22Rv1 (cell line): ENCODE measurements at regions not wholly inside any gene's neighbourhood (a gene's known extent, or its start where the extent isn't known, plus 50 kb on each side); places are given as distances from the start of the nearest gene placed in this dataset.

ENCODE experiments used
- H3K27ac ChIP-seq: fragments of 450-650 bp; 2 replicates; pipeline ENCODE4 v1.5.1; 2017
- ZFX ChIP-seq: fragments of 450-650 bp; IDR thresholded peaks from 2 replicates; pipeline ENCODE4 v1.6.1; 2017; ENCODE audit warnings: antibody characterized with exemption, borderline replicate concordance
- TF ChIP-seq, protein P1 (sequence below): fragments of 450-650 bp; IDR thresholded peaks from 2 replicates; pipeline ENCODE4 v1.5.1; 2017; ENCODE audit warnings: mild to moderate bottlenecking

DNA sequence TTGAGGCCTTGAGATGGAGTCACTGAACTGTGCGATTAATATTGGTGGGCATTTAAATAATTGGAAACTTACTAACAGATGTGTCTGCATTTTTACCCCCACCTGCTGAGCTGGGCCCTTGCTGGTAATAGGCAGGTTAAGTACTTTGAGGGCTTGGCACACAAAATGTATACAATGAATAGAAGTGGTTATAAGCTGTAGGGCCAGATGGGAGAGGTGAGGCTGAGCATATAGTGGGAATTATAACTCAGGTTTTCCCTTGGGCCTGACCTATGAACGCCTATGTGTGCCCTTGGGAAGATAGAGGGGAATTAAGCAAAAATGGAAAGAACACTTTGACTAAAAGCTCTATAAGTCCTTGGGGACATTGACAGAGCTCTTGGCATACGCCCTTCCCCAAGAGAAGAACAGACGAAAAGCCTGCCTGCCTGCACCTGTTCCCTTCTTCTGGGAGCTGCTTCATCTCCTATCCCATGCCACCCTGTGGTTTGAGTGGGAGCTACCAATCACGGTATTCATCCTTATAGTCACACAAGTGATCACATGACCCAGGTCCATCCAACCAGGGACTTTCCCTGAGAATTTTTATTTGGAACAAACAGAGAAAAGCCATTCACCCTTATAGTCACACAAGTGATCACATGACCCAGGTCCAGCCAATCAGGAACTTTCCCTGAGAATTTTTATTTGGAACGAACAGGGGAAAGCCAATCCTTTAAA, 260.7 kb upstream of the CSF3R start:
- H3K27ac ChIP-seq: no peak overlapping the region
- no peak for TF ChIP-seq ZFX
- TF ChIP-seq, protein P1, sequence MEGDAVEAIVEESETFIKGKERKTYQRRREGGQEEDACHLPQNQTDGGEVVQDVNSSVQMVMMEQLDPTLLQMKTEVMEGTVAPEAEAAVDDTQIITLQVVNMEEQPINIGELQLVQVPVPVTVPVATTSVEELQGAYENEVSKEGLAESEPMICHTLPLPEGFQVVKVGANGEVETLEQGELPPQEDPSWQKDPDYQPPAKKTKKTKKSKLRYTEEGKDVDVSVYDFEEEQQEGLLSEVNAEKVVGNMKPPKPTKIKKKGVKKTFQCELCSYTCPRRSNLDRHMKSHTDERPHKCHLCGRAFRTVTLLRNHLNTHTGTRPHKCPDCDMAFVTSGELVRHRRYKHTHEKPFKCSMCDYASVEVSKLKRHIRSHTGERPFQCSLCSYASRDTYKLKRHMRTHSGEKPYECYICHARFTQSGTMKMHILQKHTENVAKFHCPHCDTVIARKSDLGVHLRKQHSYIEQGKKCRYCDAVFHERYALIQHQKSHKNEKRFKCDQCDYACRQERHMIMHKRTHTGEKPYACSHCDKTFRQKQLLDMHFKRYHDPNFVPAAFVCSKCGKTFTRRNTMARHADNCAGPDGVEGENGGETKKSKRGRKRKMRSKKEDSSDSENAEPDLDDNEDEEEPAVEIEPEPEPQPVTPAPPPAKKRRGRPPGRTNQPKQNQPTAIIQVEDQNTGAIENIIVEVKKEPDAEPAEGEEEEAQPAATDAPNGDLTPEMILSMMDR: no peak

DNA sequence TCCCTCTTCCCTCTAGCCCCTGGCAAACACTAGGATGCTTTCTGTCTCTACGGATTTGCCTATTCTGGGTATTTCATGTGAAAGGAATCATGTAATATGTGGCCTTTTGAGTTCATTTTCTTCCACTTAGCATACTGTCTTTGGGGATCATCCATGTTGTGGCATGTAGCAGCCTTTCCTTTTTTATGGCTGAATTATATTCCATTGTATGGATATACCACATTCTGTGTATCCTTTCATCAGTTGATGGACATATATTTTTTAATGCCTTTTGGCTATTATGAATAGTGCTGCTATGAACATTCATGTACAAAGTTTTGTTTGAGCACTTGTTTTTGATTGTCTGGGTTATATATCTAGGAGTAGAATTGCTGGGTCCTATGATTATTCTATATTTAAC, 258.4 kb upstream of the CSF3R start:
- no peak overlapping the region for H3K27ac ChIP-seq
- no peak for TF ChIP-seq ZFX
- TF ChIP-seq, protein P1: no peak

DNA sequence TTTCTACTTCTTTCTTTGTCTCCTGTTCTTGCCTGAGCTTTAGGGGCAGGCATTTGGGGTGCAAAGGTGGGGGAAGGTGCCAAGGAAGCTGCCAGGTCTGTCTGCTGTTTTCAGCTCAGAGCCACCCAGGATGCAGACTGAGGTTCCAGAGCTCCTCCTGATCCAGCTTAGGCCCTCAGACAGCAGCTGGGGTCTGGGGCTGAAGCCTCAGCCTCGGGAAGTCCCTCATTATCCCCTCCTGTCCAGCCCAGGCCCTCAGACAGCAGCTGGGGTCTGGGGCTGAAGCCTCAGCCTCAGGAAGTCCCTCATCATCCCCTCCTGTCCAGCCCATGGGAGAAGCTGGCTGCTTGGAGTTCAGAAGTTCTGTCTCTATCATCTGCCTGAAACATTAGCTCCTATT, 257.7 kb upstream of the CSF3R start:
- no peak overlapping the region for H3K27ac ChIP-seq
- no peak for TF ChIP-seq ZFX
- TF ChIP-seq, protein P1: no peak

DNA sequence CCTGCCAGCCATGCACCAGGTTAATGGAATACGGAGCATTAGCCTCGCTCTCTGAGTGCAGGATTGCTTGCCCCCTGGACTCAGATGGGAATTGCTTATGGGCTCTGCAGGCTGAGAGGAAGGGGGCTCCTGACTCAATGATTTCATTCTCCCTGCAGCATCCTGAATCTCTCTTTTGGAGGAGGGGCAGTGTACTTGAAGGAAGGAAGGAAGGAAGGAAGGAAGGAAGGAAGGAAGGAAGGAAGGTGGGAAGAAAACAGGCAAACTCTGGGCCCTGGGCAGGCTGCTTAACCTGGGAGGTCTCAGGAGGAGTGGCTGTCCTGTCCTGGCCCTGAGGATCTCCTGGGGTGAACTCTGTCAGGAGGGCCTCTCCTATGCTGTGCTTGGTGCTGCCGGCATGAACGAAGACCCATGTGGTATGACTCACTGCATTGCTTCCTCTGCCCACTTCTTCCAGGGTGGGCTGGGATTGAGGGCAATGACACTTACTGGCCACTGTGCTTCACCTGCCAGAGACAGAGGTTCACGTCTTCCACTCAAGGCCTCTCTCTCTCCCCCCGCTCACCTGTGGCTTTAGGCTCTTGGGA, 257.1 kb upstream of the CSF3R start:
- no peak overlapping the region for H3K27ac ChIP-seq

DNA sequence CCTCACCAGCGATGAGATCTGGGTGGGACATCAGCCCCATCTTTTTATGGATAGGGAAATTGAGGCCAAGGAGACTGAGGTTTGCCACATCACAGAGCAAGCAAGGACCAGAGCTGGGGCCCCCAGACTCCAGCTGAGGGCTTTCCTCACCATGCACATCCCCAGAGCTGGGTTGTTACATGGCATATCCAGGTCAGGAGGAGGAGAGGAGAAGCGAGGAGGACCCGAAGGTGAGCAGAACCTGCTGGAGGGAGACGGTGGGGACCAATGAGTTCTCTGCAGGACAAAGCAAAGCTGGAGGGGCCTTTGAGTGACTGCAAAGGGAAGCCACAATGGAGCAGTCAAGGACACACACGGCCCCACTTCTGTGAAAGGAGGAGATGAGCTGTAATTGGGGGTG, 255.5 kb upstream of the CSF3R start:
- no peak for TF ChIP-seq ZFX
- TF ChIP-seq, protein P1: no peak
- H3K27ac ChIP-seq: no peak overlapping the region

More for the DNA sequence above, 257.1 kb upstream of the CSF3R start:
- TF ChIP-seq, protein P1: no peak
- TF ChIP-seq ZFX: no peak

DNA sequence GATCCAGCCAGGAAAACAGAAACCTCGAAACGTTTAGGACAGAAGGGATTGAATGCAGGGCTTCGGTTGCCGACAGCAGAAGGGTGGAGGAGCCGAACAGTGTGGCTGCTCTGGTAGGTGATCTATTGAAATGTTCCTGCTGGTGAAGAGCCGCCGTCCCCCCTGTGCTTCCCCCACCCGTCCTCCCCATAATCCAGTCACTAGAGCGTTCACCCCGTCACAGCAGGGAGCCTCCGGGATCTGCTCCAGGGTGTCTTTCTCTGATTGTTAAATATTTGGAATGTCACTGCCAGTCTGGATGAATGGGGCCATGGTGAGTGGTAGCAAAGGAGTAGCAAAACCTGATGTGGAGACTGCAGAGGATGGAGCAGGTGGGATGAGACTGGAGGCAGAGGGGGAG, 255.1 kb upstream of the CSF3R start:
- no peak overlapping the region for H3K27ac ChIP-seq
- TF ChIP-seq ZFX: no peak
- TF ChIP-seq, protein P1: no peak

DNA sequence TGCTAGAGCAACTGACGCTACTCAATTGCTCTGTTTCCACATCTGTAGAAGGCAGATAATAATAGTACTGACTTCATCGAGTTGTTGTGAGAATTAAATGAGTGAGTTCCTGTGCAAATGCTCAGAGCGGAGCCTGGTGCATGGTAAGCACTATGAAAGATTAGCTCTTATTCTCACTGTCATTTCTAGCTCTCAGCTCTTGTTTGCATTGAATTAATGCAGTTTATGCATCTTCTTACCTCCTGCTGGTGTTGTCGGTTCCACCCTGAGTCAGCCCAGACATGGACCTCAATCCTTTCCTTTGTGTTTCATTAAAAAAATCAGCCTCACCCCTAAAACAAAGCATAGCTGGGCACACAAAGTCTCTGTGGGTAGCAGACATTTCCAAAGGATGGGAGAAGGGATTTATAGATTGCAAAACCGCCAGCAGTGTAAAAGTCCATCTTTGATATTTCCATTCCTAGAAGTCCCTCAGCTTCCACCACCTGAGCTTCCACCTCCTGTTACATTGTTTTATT, 254.4 kb upstream of the CSF3R start:
- no peak overlapping the region for H3K27ac ChIP-seq
- no peak for TF ChIP-seq ZFX
- TF ChIP-seq, protein P1: no peak
